Naive thymus-derived CD4-positive, alpha-beta T cell (primary cell): ENCODE measurements at regions not wholly inside any gene's neighbourhood (a gene's known extent, or its start where the extent isn't known, plus 50 kb on each side); places are given as distances from the start of the nearest gene placed in this dataset.

ENCODE experiments used
- ATAC-seq: fragments of 150-1000 bp; cut with Tn5 transposase; 2 replicates; pipeline ENCODE4 v1.10.0; 2021; ENCODE audit warnings: mild to moderate bottlenecking, moderate library complexity
- CTCF ChIA-PET: fragments of 350-600 bp; sonication (Branson Sonifier 250); formaldehyde crosslinking; loops from one replicate; lab custom pipeline; 2021; ENCODE audit warnings: antibody characterized with exemption; lab: Charles Lee
- POLR2A ChIA-PET: fragments of 350-600 bp; sonication (Branson Sonifier 250); formaldehyde crosslinking; loops from one replicate; lab custom pipeline; 2021; ENCODE audit warnings: antibody characterized with exemption, inconsistent platforms; lab: Charles Lee
- DNase-seq, 9 donors: peaks; one replicate each; pipeline versions ENCODE4 v3.0.0 to v3.0.0-alpha.2; 2020 to 2022; ENCODE audit warnings: mixed read lengths in 1 of 9
- H3K27ac ChIP-seq: one replicate; pipeline ENCODE4 v1.7.0; 2013; ENCODE audit warnings: mild to moderate bottlenecking, low read depth, low read length, moderate library complexity
- H3K27me3 ChIP-seq, 2 donors: one replicate each; pipeline ENCODE4 v1.7.0; 2013; ENCODE audit warnings: low read length in 2 of 2, mild to moderate bottlenecking in 2 of 2, moderate library complexity in 2 of 2; ENCODE audit not compliant: control insufficient read depth in 2 of 2, insufficient read depth in 2 of 2
- H3K36me3 ChIP-seq, 3 experiments: 1 replicate in 2 of 3; 2 replicates in 1 of 3; pipeline ENCODE4 v1.7.0; 2013; ENCODE audit warnings: low read length in 3 of 3, mild to moderate bottlenecking in 3 of 3, moderate library complexity in 1 of 3; ENCODE audit not compliant: insufficient read depth in 3 of 3, control insufficient read depth in 2 of 3
- H3K4me1 ChIP-seq, 2 donors: one replicate each; pipeline ENCODE4 v1.7.0; 2013; ENCODE audit warnings: low read length in 2 of 2, mild to moderate bottlenecking in 2 of 2, moderate library complexity in 1 of 2; ENCODE audit not compliant: control insufficient read depth in 2 of 2, insufficient read depth in 2 of 2
- H3K4me3 ChIP-seq: 2 replicates; pipeline ENCODE4 v1.7.0; 2013; ENCODE audit warnings: mild to moderate bottlenecking, low read length
- H3K9me3 ChIP-seq, 3 experiments: 1 replicate in 2 of 3; 2 replicates in 1 of 3; pipeline ENCODE4 v1.7.0; 2013; ENCODE audit warnings: low read length in 3 of 3; ENCODE audit not compliant: control insufficient read depth in 2 of 3
- H3K27ac Mint-ChIP-seq, 9 donors: one replicate each; pipeline ENCODE4 v1.8.0; 2020 to 2022; ENCODE audit warnings: mixed read lengths in 9 of 9, mild to moderate bottlenecking in 8 of 9, moderate library complexity in 5 of 9, inconsistent platforms in 2 of 9
- H3K27me3 Mint-ChIP-seq, 5 donors: one replicate each; pipeline ENCODE4 v1.8.0; 2021 to 2022; ENCODE audit warnings: mixed read lengths in 5 of 5, mild to moderate bottlenecking in 1 of 5
- H3K36me3 Mint-ChIP-seq, 5 donors: one replicate each; pipeline ENCODE4 v1.8.0; 2020 to 2022; ENCODE audit warnings: mixed read lengths in 5 of 5, mild to moderate bottlenecking in 3 of 5, inconsistent platforms in 1 of 5
- H3K4me1 Mint-ChIP-seq, 7 donors: one replicate each; pipeline ENCODE4 v1.8.0; 2020 to 2022; ENCODE audit warnings: mixed read lengths in 7 of 7, mild to moderate bottlenecking in 3 of 7, inconsistent platforms in 1 of 7
- H3K4me3 Mint-ChIP-seq, 10 donors: one replicate each; pipeline ENCODE4 v1.8.0; 2020 to 2022; ENCODE audit warnings: mild to moderate bottlenecking in 10 of 10, mixed read lengths in 10 of 10, moderate library complexity in 6 of 10, inconsistent platforms in 2 of 10
- H3K9me3 Mint-ChIP-seq, 11 donors: one replicate each; pipeline ENCODE4 v1.8.0; 2020 to 2022; ENCODE audit warnings: mixed read lengths in 11 of 11, mild to moderate bottlenecking in 4 of 11, inconsistent platforms in 1 of 11, moderate library complexity in 1 of 11
- intact Hi-C, 2 donors: fragments of 100-400 bp; cut with micrococcal nuclease; formaldehyde crosslinking; loops; one replicate each; pipeline ENCODE4 v1.15.1; 2023

GRCh38 chr21:45338311-45339017 lies 50.8 kb upstream of the POFUT2 start:
- CTCF ChIA-PET: no interaction called here

GRCh38 chr21:45339421-45340402 lies 52.0 kb upstream of the POFUT2 start:
- CTCF ChIA-PET: no interaction called here
- Mint-ChIP-seq H3K27ac (no peak overlapping the region), H3K36me3 (peaks cover 0 to 3% (median 0%) of the 10 kb centered on the region in 5 donors), H3K9me3 (peaks cover 0 to 3% (median 0%) of the 10 kb centered on the region in 11 donors), H3K4me3 (no peak overlapping the region), H3K27me3 (peaks cover 4 to 18% (median 10%) of the 10 kb centered on the region in 5 donors), H3K4me1 (peaks cover 0 to 5% (median 0%) of the 10 kb centered on the region in 7 donors)
- H3K4me1 ChIP-seq: no peaks in the 10 kb centered on the region
- no peaks in the 10 kb centered on the region for H3K36me3 ChIP-seq
- H3K27me3 ChIP-seq: no peaks in the 10 kb centered on the region
- DNase-seq (no peak), ATAC-seq (no peak)
- intact Hi-C loops: no loop called here
- POLR2A ChIA-PET: interaction anchor here (0.8 to 1.3 kb wide), 2 partner anchors 17 to 19 kb away, joined by 3 to 4 read pairs; no protein-coding TSS in a partner anchor
- no peak overlapping the region for H3K4me3 ChIP-seq
- H3K9me3 ChIP-seq: no peaks in the 10 kb centered on the region
- no peak overlapping the region for H3K27ac ChIP-seq

More at GRCh38 chr21:45338311-45339017, 50.8 kb upstream of the POFUT2 start:
- Histone ChIP-seq H3K27ac (no peak overlapping the region), H3K4me1 (no peaks in the 10 kb centered on the region), H3K4me3 (no peak overlapping the region), H3K36me3 (no peaks in the 10 kb centered on the region), H3K9me3 (no peaks in the 10 kb centered on the region), H3K27me3 (no peaks in the 10 kb centered on the region)
- no peak for DNase-seq
- peaks cover 4 to 18% (median 8%) of the 10 kb centered on the region in 5 donors for H3K27me3 Mint-ChIP-seq
- H3K9me3 Mint-ChIP-seq: peaks cover 0 to 3% (median 0%) of the 10 kb centered on the region in 11 donors
- peaks cover 0 to 3% (median 0%) of the 10 kb centered on the region in 5 donors for H3K36me3 Mint-ChIP-seq
- no peak for ATAC-seq
- H3K4me1 Mint-ChIP-seq: peaks cover 0 to 5% (median 0%) of the 10 kb centered on the region in 7 donors
- no peak overlapping the region for H3K27ac Mint-ChIP-seq
- POLR2A ChIA-PET: interaction anchor here (1.3 kb wide), 1 partner anchor 16 kb away, joined by 4 read pairs; no protein-coding TSS in a partner anchor
- no peak overlapping the region for H3K4me3 Mint-ChIP-seq
- intact Hi-C loops: no loop called here

- H3K4me3 Mint-ChIP-seq: peak overlapping the region in 1 of 10 donors; percentile 27
- ATAC-seq: no peak
- peaks cover 0 to 3% (median 0%) of the 10 kb centered on the region in 5 donors for H3K36me3 Mint-ChIP-seq
- peaks cover 0 to 5% (median 0%) of the 10 kb centered on the region in 7 donors for H3K4me1 Mint-ChIP-seq
- DNase-seq: no peak
- Histone ChIP-seq H3K4me3 (no peak overlapping the region), H3K36me3 (no peaks in the 10 kb centered on the region), H3K27ac (no peak overlapping the region), H3K27me3 (no peaks in the 10 kb centered on the region), H3K9me3 (no peaks in the 10 kb centered on the region), H3K4me1 (no peaks in the 10 kb centered on the region)
- no peak overlapping the region for H3K27ac Mint-ChIP-seq
- peaks cover 0 to 3% (median 0%) of the 10 kb centered on the region in 11 donors for H3K9me3 Mint-ChIP-seq
- H3K27me3 Mint-ChIP-seq: peaks cover 4 to 18% (median 10%) of the 10 kb centered on the region in 5 donors
- ChIA-PET POLR2A (interaction anchor here (0.8 kb wide), 1 partner anchor 20 kb away, joined by 3 read pairs; no protein-coding TSS in a partner anchor), CTCF (no interaction called here)
- intact Hi-C loops: no loop called here
These were observed 52.8 kb upstream of the POFUT2 start for GRCh38 chr21:45340515-45340914.

GRCh38 chr21:45341261-45341660 lies 53.6 kb upstream of the POFUT2 start:
- ChIA-PET POLR2A (no interaction called here), CTCF (no interaction called here)
- Histone ChIP-seq H3K36me3 (no peaks in the 10 kb centered on the region), H3K9me3 (no peaks in the 10 kb centered on the region), H3K4me3 (no peak overlapping the region), H3K4me1 (no peaks in the 10 kb centered on the region), H3K27ac (no peak overlapping the region), H3K27me3 (no peaks in the 10 kb centered on the region)
- H3K36me3 Mint-ChIP-seq: peaks cover 0 to 3% (median 0%) of the 10 kb centered on the region in 5 donors
- ATAC-seq (no peak), DNase-seq (no peak)
- peaks cover 0 to 3% (median 0%) of the 10 kb centered on the region in 11 donors for H3K9me3 Mint-ChIP-seq
- no peak overlapping the region for H3K27ac Mint-ChIP-seq
- no peak overlapping the region for H3K4me3 Mint-ChIP-seq
- peaks cover 4 to 18% (median 10%) of the 10 kb centered on the region in 5 donors for H3K27me3 Mint-ChIP-seq
- intact Hi-C loops: no loop called here
- H3K4me1 Mint-ChIP-seq: peaks cover 0 to 5% (median 0%) of the 10 kb centered on the region in 7 donors

GRCh38 chr21:45341779-45342178 lies 54.1 kb upstream of the POFUT2 start:
- Mint-ChIP-seq H3K4me1 (peaks cover 0 to 5% (median 0%) of the 10 kb centered on the region in 7 donors), H3K4me3 (no peak overlapping the region), H3K27me3 (peaks cover 4 to 18% (median 7%) of the 10 kb centered on the region in 5 donors), H3K36me3 (peaks cover 0 to 3% (median 0%) of the 10 kb centered on the region in 5 donors), H3K9me3 (peaks cover 0 to 3% (median 0%) of the 10 kb centered on the region in 11 donors), H3K27ac (no peak overlapping the region)
- Histone ChIP-seq H3K27me3 (no peaks in the 10 kb centered on the region), H3K4me3 (no peak overlapping the region), H3K4me1 (no peaks in the 10 kb centered on the region), H3K36me3 (no peaks in the 10 kb centered on the region), H3K9me3 (no peaks in the 10 kb centered on the region), H3K27ac (no peak overlapping the region)
- DNase-seq (no peak), ATAC-seq (no peak)
- ChIA-PET CTCF (no interaction called here), POLR2A (no interaction called here)
- intact Hi-C loops: no loop called here

GRCh38 chr21:45343891-45344290 lies 56.2 kb upstream of the POFUT2 start:
- no peak for ATAC-seq
- DNase-seq: no peak

More at GRCh38 chr21:45343891-45344290, 56.2 kb upstream of the POFUT2 start:
- peaks cover 2 to 15% (median 5%) of the 10 kb centered on the region in 5 donors for H3K27me3 Mint-ChIP-seq
- intact Hi-C loops: no loop called here
- no peak overlapping the region for H3K4me3 Mint-ChIP-seq
- no peaks in the 10 kb centered on the region for H3K4me1 ChIP-seq
- peaks cover 0 to 5% (median 0%) of the 10 kb centered on the region in 7 donors for H3K4me1 Mint-ChIP-seq
- H3K36me3 ChIP-seq: no peaks in the 10 kb centered on the region
- no peak overlapping the region for H3K4me3 ChIP-seq
- CTCF ChIA-PET: no interaction called here
- POLR2A ChIA-PET: no interaction called here
- no peaks in the 10 kb centered on the region for H3K9me3 ChIP-seq
- no peaks in the 10 kb centered on the region for H3K27me3 ChIP-seq
- H3K36me3 Mint-ChIP-seq: peaks cover 0 to 3% (median 0%) of the 10 kb centered on the region in 5 donors
- H3K27ac Mint-ChIP-seq: no peak overlapping the region
- no peak overlapping the region for H3K27ac ChIP-seq
- peaks cover 0 to 3% (median 0%) of the 10 kb centered on the region in 11 donors for H3K9me3 Mint-ChIP-seq
